NCI-H748 (cell line): ENCODE measurements at regions not wholly inside any gene's neighbourhood (a gene's known extent, or its start where the extent isn't known, plus 50 kb on each side); places are given as distances from the start of the nearest gene placed in this dataset.
"Not testable (repeated sequence)": the region's sequence is repeated elsewhere in the genome, so short reads cannot be mapped to it uniquely, and the experiment has no call there.

ENCODE experiments used
- DNase-seq: peaks from one replicate; lab custom pipeline; 2025; ENCODE audit not compliant: unreplicated experiment; lab: John Stamatoyannopoulos, UW

DNA sequence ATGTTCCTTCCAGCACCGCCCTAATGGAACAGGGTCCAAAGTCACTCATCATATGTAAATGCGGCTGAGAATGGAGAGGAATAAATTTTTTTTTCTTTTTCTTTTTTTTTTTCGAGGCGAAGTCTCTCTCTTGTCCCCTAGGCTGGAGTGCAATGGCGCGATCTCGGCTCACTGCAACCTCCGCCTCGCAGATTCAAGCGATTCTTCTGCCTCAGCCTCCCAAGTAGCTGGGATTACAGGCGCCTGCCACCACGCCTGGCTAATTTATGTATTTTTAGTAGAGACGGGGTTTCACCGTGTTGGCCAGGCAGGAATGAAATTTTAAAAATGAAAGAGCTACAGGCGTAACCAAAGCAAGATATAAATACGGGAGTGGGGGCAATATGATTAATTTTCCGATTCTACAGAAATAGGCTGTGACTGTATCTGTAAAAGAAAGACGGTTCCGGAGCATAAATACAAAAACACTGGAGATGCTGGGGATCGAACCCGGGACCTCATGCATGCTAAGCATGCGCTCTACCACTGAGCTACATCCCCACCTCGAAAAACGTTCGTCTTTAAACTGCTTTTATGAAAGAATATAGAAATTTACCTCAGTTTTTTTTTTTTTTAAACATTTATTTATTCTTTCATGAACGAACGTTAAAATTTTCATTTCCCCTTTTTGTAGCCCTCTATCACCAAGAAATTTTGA lies 132.2 kb downstream of the GPX5 start:
- peak; percentile 69 for DNase-seq

DNA sequence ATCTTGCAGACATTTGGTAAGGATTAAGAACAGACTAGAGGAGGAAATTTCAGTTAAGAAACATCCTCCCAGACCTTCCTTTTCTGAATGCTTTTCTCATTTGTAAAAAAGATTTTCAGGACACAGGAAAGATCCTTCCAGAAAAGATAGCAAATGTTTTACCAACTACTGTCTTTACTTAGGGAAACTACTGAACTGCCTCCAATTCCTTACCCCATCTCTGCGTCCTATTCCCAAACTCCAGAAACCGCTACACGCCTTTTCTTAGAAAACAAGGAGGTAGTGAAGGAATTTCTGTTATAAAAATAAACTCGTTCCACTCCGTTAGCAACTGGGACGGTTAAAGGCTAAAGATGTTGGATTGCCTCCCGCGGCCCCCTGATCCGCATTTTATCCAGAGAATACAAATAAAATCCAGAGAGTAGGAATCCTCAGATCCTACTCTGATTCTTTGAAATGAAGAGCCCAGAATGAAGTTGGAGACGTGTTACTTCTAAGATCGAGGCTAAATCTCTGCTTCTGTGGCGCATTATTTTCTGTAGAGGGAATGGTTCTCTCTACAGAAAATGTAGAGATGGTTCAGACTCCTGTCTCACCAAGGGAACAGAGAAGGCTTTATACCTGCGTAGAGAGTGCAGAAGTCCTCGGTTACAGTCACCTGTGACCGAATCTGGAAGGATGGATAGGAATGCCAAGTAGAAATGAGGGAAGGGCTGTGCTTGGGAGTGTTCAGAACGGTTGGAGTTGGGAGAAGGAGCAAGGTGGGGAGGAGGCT lies 133.0 kb downstream of the GPX5 start:
- DNase-seq = peak; percentile 54

GRCh38 chr6:28659250-28659566 lies 133.5 kb downstream of the GPX5 start:
- DNase-seq = no peak

- DNase-seq = no peak
Observed at GRCh38 chr6:28661097-28661713, 135.5 kb downstream of the GPX5 start.

- no peak for DNase-seq
Observed at GRCh38 chr6:28664870-28665396, 139.3 kb downstream of the GPX5 start.

DNA sequence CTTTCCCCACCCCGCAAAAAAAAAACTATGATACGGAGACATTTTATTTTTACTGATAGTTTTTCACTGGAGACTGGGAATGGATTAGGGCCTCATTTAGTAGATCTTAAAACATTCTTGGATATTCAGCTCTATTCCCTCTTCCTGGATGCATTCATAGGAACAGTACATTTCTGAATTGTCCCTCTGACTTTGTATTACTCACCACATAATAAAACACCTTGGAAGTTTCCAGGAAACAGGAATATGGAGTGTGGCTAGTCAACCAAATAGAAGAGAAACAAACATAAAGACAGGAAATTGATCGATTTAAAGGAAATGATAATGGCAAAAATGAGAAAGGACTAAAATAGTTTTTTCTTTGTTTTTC lies 147.7 kb downstream of the GPX5 start:
- DNase-seq = no peak

GRCh38 chr6:28673787-28674671 lies 148.3 kb downstream of the GPX5 start:
- peak; percentile 90 for DNase-seq

DNA sequence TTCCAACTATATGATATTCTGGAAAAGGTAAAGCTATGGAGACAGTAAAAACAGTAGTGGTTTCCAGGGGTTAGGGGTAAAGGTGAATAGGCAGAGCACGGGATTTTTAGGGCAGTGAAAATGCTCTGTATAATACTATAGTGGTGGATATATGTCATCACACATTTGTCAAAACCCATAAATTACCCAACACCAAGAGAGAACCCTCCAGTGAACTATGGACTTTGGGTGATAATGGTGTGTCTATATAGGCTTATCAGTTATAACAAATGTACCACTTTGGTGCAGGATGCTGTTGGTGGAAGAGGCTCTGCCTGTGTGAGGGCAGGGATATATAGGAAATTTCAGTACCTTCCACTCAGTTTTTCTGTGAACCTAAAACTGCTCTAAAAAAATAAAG lies 149.9 kb downstream of the GPX5 start:
- no peak for DNase-seq

DNA sequence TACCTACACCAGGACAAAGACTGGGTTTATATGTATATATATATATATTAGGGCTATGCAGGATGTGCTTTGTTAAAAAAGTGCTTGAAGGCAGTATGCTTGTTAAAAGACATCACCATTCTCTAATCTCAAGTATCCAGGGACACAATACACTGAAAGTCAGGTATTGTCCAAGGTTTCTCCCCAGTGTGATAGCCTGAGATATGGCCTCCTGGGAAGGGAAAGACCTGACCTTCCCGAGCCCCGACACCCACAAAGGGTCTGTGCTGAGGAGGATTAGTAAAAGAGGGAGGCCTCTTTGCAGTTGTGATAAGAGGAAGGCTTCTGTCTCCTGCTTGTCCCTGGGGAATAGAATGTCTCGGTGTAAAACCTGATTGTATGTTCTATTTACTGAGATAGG lies 156.9 kb downstream of the GPX5 start:
- DNase-seq = no peak

GRCh38 chr6:28682956-28683685 lies 157.4 kb downstream of the GPX5 start:
- peak; percentile 51 for DNase-seq

GRCh38 chr6:28683945-28684538 lies 158.4 kb downstream of the GPX5 start:
- DNase-seq = peak; percentile 88

GRCh38 chr6:28685960-28686359 lies 160.3 kb downstream of the GPX5 start:
- DNase-seq = peak; percentile 53

GRCh38 chr6:28686446-28687027 lies 160.9 kb downstream of the GPX5 start:
- DNase-seq = peak; percentile 85

GRCh38 chr6:28687309-28687981 lies 161.8 kb downstream of the GPX5 start:
- DNase-seq = not testable (repeated sequence)

DNA sequence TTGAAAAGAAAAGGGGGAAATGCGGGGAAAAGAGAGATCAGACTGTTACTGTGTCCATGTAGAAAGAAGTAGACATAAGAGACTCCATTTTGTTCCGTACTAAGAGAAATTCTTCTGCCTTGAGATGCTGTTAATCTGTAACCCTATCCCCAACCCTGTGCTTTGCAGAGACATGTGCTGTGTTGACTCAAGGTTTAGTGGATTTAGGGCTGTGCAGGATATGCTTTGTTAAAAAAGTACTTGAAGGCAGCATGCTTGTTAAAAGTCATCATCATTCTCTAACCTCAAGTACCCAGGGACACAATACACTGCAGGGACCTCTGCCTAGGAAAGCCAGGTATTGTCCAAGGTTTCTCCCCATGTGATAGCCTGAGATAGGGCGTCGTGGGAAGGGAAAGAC lies 166.3 kb downstream of the GPX5 start:
- not testable (repeated sequence) for DNase-seq

DNA sequence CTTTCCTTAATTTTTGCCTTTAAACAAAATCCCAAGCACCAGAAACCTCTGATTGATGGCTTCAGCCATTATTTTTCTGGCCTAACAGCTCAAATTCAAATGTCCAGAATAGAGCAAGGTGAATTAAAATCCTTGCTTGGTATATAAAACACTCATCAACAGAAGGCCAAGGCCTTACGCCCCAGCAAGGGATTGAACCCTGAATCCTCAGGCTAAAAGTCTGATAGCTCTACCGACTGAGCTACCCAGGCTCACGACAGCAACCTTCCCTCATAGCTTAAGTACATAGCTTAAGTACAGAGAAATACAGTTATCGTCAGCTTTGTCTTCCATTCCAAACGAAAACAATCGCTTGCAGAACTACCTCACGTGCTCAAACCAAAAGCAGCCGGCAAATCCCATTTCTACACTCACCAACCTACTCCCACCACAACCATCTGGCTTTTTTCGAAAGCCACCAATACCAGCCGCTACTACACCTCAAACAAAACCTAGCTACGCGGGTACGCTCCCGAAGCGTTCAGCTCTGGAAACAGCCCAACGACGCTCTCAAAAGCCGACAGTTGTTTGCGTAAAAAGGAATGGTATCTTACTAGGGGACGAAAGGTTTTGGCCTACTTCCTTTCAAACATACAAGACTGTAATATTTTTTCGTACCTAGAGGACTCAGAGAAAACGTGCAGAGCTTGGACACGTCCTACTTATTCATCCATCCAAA lies 167.5 kb downstream of the GPX5 start:
- DNase-seq = no peak

DNA sequence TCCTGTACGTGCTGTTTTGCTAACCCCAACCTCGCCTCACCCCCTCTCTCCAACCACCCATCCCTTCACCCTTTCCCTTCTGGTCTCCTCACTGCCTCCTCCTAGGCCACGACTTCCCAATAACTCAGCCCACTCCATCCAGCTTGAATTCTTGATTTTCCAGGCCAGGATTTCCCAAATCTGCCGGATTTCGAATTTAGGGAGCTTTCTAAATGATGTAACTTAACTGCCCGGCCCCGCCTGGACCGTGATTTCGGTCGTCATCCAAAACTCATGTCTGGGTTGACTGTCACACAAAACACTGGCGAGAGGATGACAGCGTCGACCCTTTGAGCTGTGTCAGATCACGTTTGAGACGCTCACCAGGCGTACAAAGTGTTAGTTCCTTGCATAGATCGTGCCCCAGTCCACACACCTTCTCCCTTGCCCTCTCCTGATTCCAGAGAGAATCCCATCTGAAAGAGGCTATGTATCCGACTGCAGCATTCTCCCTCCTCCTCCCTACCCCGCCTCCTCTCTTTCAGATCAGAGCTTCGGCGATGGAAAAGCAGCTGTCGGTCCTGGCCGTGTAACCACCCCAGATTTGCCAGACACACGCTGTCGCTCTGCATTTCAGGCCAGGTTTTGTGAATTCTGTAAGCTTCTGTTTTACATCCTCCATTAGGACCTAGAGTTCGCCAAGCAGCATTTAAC lies 168.2 kb downstream of the GPX5 start:
- no peak for DNase-seq

DNA sequence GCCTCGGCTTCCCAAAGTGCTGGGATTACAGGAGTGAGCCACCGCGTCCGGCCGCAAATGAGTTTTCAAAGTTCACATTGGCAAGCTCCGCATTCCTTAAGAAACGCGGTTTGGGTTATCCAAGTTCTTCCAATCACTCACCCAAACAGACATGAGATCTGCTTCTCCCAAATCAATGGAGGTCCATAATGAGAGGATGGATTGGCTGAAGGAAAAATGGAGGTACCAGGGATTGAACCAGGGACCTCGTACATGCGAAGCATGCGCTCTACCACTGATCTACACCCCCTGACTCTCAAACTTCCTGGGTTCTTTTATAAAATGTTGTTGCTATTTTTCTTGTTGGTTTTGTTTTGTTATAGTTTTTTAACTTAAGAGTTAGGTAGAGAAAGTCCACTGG lies 170.0 kb downstream of the GPX5 start:
- DNase-seq = peak; percentile 11
